ENCODE measurements at regions not wholly inside any gene's neighbourhood (a gene's known extent, or its start where the extent isn't known, plus 50 kb on each side); places are given as distances from the start of the nearest gene placed in this dataset.

GRCh38 chr5:118033686-118034338, 954.5 kb downstream of the DTWD2 start:
- Histone ChIP-seq H3K23me2 (ENCODE audit: insufficient read length, low read depth, low read length, poor library complexity, severe bottlenecking) (no peaks in the 10 kb centered on the region), H4K8ac (replicated peaks; ENCODE audit: insufficient read length, low read depth, low read length) (no peak overlapping the region), H3K9me3 (ENCODE audit: control insufficient read depth, low read depth, low read length) (no peaks in the 10 kb centered on the region), H3K56ac (ENCODE audit: insufficient read length, low read depth, low read length) (no peak overlapping the region), H2AFZ (ENCODE audit: low read length) (no peak overlapping the region), H3K79me1 (ENCODE audit: insufficient read depth, low read depth, low read length, poor library complexity, severe bottlenecking) (no peaks in the 10 kb centered on the region), H2BK15ac (ENCODE audit: low read depth, low read length) (no peak overlapping the region), H3K4me2 (ENCODE audit: insufficient read depth, insufficient read length, low read length) (no peak overlapping the region), H3K27ac (ENCODE audit: insufficient read length, low read depth, low read length) (no peak overlapping the region), H2BK120ac (ENCODE audit: low read depth, low read length, poor library complexity, severe bottlenecking) (no peak overlapping the region), H3K79me2 (ENCODE audit: insufficient read depth, low read length) (no peaks in the 10 kb centered on the region), H3K9ac (ENCODE audit: extremely low read depth, insufficient read length, low read length) (no peak overlapping the region), H3K4ac (ENCODE audit: low read depth, low read length) (no peak overlapping the region), H4K91ac (ENCODE audit: insufficient read length, low read depth, low read length) (no peak overlapping the region), H4K20me1 (ENCODE audit: control insufficient read depth, insufficient read depth, insufficient read length) (no peaks in the 10 kb centered on the region), H2AK5ac (ENCODE audit: insufficient read length, low read length) (no peak overlapping the region), H2BK12ac (ENCODE audit: insufficient read length, low read depth, low read length) (no peak overlapping the region), H3K23ac (ENCODE audit: insufficient read length, low read depth, low read length) (no peak overlapping the region), H3K4me1 (ENCODE audit: insufficient read depth, low read length) (no peaks in the 10 kb centered on the region), H4K5ac (ENCODE audit: insufficient read length, low read depth, low read length) (no peak overlapping the region), H3T11ph (ENCODE audit: low read length) (no peak overlapping the region), H3K14ac (ENCODE audit: insufficient read depth, low read length) (no peak overlapping the region), H3K18ac (ENCODE audit: insufficient read length, low read depth, low read length) (no peak overlapping the region), H2BK20ac (ENCODE audit: low read depth, low read length, poor library complexity, severe bottlenecking) (no peak overlapping the region), H3K27me3 (ENCODE audit: insufficient read depth, low read length) (no peaks in the 10 kb centered on the region), H2BK5ac (ENCODE audit: insufficient read length, low read length) (no peak overlapping the region)
- Mint-ChIP-seq H3K4me1 (no peaks in the 10 kb centered on the region), H3K9me3 (peaks cover 3 to 5% of the 10 kb centered on the region in 2 experiments; a peak in 3 of 5 replicates), H3K36me3 (ENCODE audit: insufficient read depth in 1 of 3, low read depth in 3 of 3) (peaks cover 0 to 5% (median 0%) of the 10 kb centered on the region in 3 experiments; a peak in 3 of 7 replicates), H3K27me3 (ENCODE audit: low read depth) (no peaks in the 10 kb centered on the region; the same call in 1 of the 2 replicates), H3K4me3 (no peak overlapping the region), H3K27ac (no peak overlapping the region)
- no CpG with 5 or more reads among the region's 31 CpGs for WGBS (ENCODE audit: extremely low coverage, insufficient read length, low lambda C conversion rate)
- TF ChIP-seq, protein P1, sequence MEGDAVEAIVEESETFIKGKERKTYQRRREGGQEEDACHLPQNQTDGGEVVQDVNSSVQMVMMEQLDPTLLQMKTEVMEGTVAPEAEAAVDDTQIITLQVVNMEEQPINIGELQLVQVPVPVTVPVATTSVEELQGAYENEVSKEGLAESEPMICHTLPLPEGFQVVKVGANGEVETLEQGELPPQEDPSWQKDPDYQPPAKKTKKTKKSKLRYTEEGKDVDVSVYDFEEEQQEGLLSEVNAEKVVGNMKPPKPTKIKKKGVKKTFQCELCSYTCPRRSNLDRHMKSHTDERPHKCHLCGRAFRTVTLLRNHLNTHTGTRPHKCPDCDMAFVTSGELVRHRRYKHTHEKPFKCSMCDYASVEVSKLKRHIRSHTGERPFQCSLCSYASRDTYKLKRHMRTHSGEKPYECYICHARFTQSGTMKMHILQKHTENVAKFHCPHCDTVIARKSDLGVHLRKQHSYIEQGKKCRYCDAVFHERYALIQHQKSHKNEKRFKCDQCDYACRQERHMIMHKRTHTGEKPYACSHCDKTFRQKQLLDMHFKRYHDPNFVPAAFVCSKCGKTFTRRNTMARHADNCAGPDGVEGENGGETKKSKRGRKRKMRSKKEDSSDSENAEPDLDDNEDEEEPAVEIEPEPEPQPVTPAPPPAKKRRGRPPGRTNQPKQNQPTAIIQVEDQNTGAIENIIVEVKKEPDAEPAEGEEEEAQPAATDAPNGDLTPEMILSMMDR (conservative IDR thresholded peaks at IDR 0.05) = no peak
- DNase-seq = no peak
